SW 1271 (cell line): ENCODE measurements at regions not wholly inside any gene's neighbourhood (a gene's known extent, or its start where the extent isn't known, plus 50 kb on each side); places are given as distances from the start of the nearest gene placed in this dataset.
"Not testable (repeated sequence)": the region's sequence is repeated elsewhere in the genome, so short reads cannot be mapped to it uniquely, and the experiment has no call there.

Experiments
- DNase-seq, 2 experiments: peaks; one replicate each; lab custom pipeline; 2025; lab: John Stamatoyannopoulos, UW

- DNase-seq: no peak
Observed at GRCh38 chr6:113364766-113365165, 492.4 kb upstream of the MARCKS start.

- peak in 1 of 2 experiments; percentile 32 for DNase-seq
Observed at GRCh38 chr6:113365191-113365590, 492.0 kb upstream of the MARCKS start.

GRCh38 chr6:113366505-113366904 is 490.6 kb upstream of the MARCKS start:
- DNase-seq: no peak

GRCh38 chr6:113370508-113371502 is 486.3 kb upstream of the MARCKS start:
- DNase-seq: no peak

- not testable (repeated sequence) for DNase-seq
Observed at GRCh38 chr6:113375466-113375865, 481.7 kb upstream of the MARCKS start.

- peak in 1 of 2 experiments; percentile 37 for DNase-seq
Observed at GRCh38 chr6:113375950-113376846, 480.9 kb upstream of the MARCKS start.

- DNase-seq: no peak
Observed at GRCh38 chr6:113376847-113377165, 480.3 kb upstream of the MARCKS start.

- DNase-seq: no peak
Observed at GRCh38 chr6:113377362-113377942, 479.7 kb upstream of the MARCKS start.

- no peak for DNase-seq
Observed at GRCh38 chr6:113380591-113380990, 476.6 kb upstream of the MARCKS start.

- no peak for DNase-seq
Observed at GRCh38 chr6:113381232-113381631, 475.9 kb upstream of the MARCKS start.

GRCh38 chr6:113381959-113382358 is 475.2 kb upstream of the MARCKS start:
- no peak for DNase-seq

- DNase-seq: no peak
Observed at GRCh38 chr6:113383701-113384100, 473.4 kb upstream of the MARCKS start.

GRCh38 chr6:113385020-113385431 is 472.1 kb upstream of the MARCKS start:
- no peak for DNase-seq

- no peak for DNase-seq
Observed at GRCh38 chr6:113388996-113389395, 468.1 kb upstream of the MARCKS start.

GRCh38 chr6:113392551-113393055 is 464.5 kb upstream of the MARCKS start:
- no peak for DNase-seq

GRCh38 chr6:113394216-113394615 is 462.9 kb upstream of the MARCKS start:
- no peak for DNase-seq

- DNase-seq: no peak
Observed at GRCh38 chr6:113394729-113395128, 462.4 kb upstream of the MARCKS start.

GRCh38 chr6:113396730-113397129 is 460.4 kb upstream of the MARCKS start:
- no peak for DNase-seq

- no peak for DNase-seq
Observed at GRCh38 chr6:113397236-113397635, 459.9 kb upstream of the MARCKS start.

GRCh38 chr6:113401231-113401630 is 455.9 kb upstream of the MARCKS start:
- DNase-seq: no peak

GRCh38 chr6:113402544-113402943 is 454.6 kb upstream of the MARCKS start:
- no peak for DNase-seq

GRCh38 chr6:113403966-113404595 is 453.1 kb upstream of the MARCKS start:
- no peak for DNase-seq
